DOHH2 (cell line): ENCODE measurements at regions not wholly inside any gene's neighbourhood (a gene's known extent, or its start where the extent isn't known, plus 50 kb on each side); places are given as distances from the start of the nearest gene placed in this dataset.
"Not testable (repeated sequence)": the region's sequence is repeated elsewhere in the genome, so short reads cannot be mapped to it uniquely, and the experiment has no call there.

Experiments used
- H3F3A ChIP-seq: fragments of 200-600 bp; sonication (generic), shearing (Covaris generic); 2 replicates; pipeline ENCODE4 v1.6.0; 2016; ENCODE audit warnings: antibody characterized with exemption, mild to moderate bottlenecking; ENCODE audit not compliant: control insufficient read depth, insufficient read depth
- H3K27ac ChIP-seq: fragments of 200-600 bp; sonication (generic); 2 replicates; pipeline ENCODE4 v1.5.1; 2014; ENCODE audit warnings: low read depth, mild to moderate bottlenecking, low read length, moderate library complexity
- H3K27me3 ChIP-seq: fragments of 200-600 bp; sonication (generic); 2 replicates; pipeline ENCODE4 v1.6.1; 2014; ENCODE audit warnings: mild to moderate bottlenecking, low read length, mixed read lengths; ENCODE audit not compliant: control insufficient read depth
- H3K36me3 ChIP-seq: fragments of 200-600 bp; sonication (generic); 2 replicates; pipeline ENCODE4 v1.6.1; 2014; ENCODE audit warnings: mild to moderate bottlenecking, low read length, moderate library complexity, mixed read lengths; ENCODE audit not compliant: control insufficient read depth
- H3K4me1 ChIP-seq: fragments of 200-600 bp; sonication (generic); 2 replicates; pipeline ENCODE4 v1.6.1; 2014; ENCODE audit warnings: mild to moderate bottlenecking, low read length, mixed read lengths; ENCODE audit not compliant: control insufficient read depth
- H3K4me2 ChIP-seq: fragments of 200-600 bp; sonication (generic); 2 replicates; pipeline ENCODE4 v1.6.0; 2014; ENCODE audit warnings: mild to moderate bottlenecking, low read length, moderate library complexity
- H3K4me3 ChIP-seq: fragments of 200-600 bp; sonication (generic); 2 replicates; pipeline ENCODE4 v1.5.1; 2014; ENCODE audit warnings: mild to moderate bottlenecking, low read length, mixed read lengths
- H3K79me2 ChIP-seq: fragments of 200-600 bp; sonication (generic); 2 replicates; pipeline ENCODE4 v1.6.1; 2014; ENCODE audit warnings: mild to moderate bottlenecking, low read length, mixed read lengths; ENCODE audit not compliant: control insufficient read depth
- H3K9me2 ChIP-seq: fragments of 200-600 bp; sonication (generic); replicated peaks from 2 replicates; pipeline ENCODE4 v1.6.1; 2014; ENCODE audit warnings: mild to moderate bottlenecking, low read length, mixed read lengths; ENCODE audit not compliant: control insufficient read depth
- H3K9me3 ChIP-seq: fragments of 200-600 bp; sonication (generic); 2 replicates; pipeline ENCODE4 v1.6.1; 2014; ENCODE audit warnings: antibody characterized with exemption, low read length, mixed read lengths; ENCODE audit not compliant: control insufficient read depth, insufficient read depth
- H4K20me1 ChIP-seq: fragments of 200-600 bp; sonication (generic); 2 replicates; pipeline ENCODE4 v1.6.0; 2014; ENCODE audit warnings: low read depth, mild to moderate bottlenecking, antibody characterized with exemption, low read length, moderate library complexity; ENCODE audit not compliant: control insufficient read depth, insufficient read depth
- CTCF ChIP-seq: fragments of 200-600 bp; sonication (generic); IDR thresholded peaks from one replicate; pipeline ENCODE4 v1.5.1; 2014; ENCODE audit warnings: antibody characterized with exemption, mild to moderate bottlenecking, low read depth, low read length; ENCODE audit not compliant: poor library complexity, severe bottlenecking
- EZH2phosphoT487 ChIP-seq: fragments of 200-600 bp; sonication (generic); IDR thresholded peaks from 2 replicates; pipeline ENCODE4 v1.6.1; 2017; ENCODE audit warnings: borderline replicate concordance, mild to moderate bottlenecking, antibody characterized with exemption, low read length, moderate library complexity, mixed read lengths

GRCh38 chr14:23750357-23750756, 114.2 kb downstream of the DHRS2 start:
- Histone ChIP-seq H3K79me2 (no peaks in the 10 kb centered on the region), H3K9me2 (no peaks in the 10 kb centered on the region), H4K20me1 (no peaks in the 10 kb centered on the region), H3K27me3 (no peaks in the 10 kb centered on the region), H3K4me2 (no peak overlapping the region), H3K9me3 (no peaks in the 10 kb centered on the region), H3K4me1 (no peaks in the 10 kb centered on the region), H3K4me3 (no peak overlapping the region), H3K27ac (no peak overlapping the region), H3K36me3 (no peaks in the 10 kb centered on the region), H3F3A (no peaks in the 10 kb centered on the region)
- no peak for TF ChIP-seq CTCF
- no peak for TF ChIP-seq EZH2phosphoT487

DNA sequence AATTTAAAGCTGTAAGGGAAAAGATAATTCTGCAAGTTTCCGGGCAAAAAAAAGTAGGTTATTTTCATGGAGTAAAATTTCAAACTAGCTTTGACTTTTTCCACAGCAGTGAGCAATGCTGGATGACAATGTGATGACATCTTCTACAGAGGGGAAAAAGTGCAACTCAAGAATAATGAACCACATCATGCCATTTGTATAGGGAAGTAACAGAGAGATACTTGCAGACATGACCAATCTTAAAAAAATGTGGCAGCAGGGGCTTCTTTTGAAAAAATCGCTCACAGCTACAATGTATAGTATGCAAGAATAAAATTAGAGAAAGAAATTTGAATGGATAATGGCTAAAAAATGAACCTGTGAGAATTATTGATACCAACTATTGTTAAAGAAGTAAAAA, 115.5 kb downstream of the DHRS2 start:
- Histone ChIP-seq H3K27me3 (no peaks in the 10 kb centered on the region), H3K9me3 (no peaks in the 10 kb centered on the region), H4K20me1 (no peaks in the 10 kb centered on the region), H3K27ac (no peak overlapping the region), H3K36me3 (no peaks in the 10 kb centered on the region), H3K4me2 (no peak overlapping the region), H3K4me1 (no peaks in the 10 kb centered on the region), H3F3A (no peaks in the 10 kb centered on the region), H3K79me2 (no peaks in the 10 kb centered on the region), H3K9me2 (no peaks in the 10 kb centered on the region), H3K4me3 (no peak overlapping the region)
- no peak for TF ChIP-seq CTCF
- no peak for TF ChIP-seq EZH2phosphoT487

- H3F3A ChIP-seq: no peaks in the 10 kb centered on the region
- TF ChIP-seq CTCF: no peak
- no peaks in the 10 kb centered on the region for H3K36me3 ChIP-seq
- H3K27ac ChIP-seq: no peak overlapping the region
- H3K4me1 ChIP-seq: no peaks in the 10 kb centered on the region
- H3K4me2 ChIP-seq: no peak overlapping the region
- H3K4me3 ChIP-seq: no peak overlapping the region
- H3K9me2 ChIP-seq: no peaks in the 10 kb centered on the region
- H3K9me3 ChIP-seq: no peaks in the 10 kb centered on the region
- H3K79me2 ChIP-seq: no peaks in the 10 kb centered on the region
- no peaks in the 10 kb centered on the region for H3K27me3 ChIP-seq
- H4K20me1 ChIP-seq: no peaks in the 10 kb centered on the region
Measured at GRCh38 chr14:23763394-23763793, 127.2 kb downstream of the DHRS2 start.

DNA sequence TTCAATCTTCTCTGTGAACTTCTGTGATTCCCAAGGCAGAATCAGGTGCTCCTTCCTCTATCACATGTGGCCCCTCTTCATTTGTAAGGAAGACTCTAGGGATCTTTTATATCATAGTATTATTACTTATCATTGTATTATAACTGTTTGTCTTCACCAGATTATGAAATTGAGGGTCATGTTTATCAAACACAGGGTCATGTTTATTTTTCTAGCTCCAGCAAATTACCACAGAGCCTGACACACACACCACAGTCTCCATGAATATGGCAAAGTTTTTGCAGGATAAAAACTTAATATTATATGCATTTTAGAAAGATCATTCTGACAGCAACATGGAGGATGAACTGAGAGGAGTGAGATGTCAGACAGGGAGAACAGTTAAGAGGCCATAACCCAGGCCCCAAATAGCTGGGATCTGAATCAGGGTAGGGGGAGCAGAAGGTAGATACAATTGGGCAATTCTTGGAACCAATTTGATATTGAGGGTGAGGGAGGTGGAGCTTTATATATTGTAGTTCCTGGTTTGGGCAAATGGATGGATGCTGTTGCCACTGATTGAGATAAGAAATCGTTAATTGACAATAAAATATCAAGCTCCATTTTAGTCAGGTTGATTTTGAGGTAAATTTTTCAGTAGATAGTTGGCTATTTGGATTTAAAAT, 130.7 kb downstream of the DHRS2 start:
- TF ChIP-seq EZH2phosphoT487: no peak
- TF ChIP-seq CTCF: no peak
- Histone ChIP-seq H3K27me3 (no peaks in the 10 kb centered on the region), H3K4me2 (no peak overlapping the region), H3K9me2 (no peaks in the 10 kb centered on the region), H3K27ac (no peak overlapping the region), H3K9me3 (no peaks in the 10 kb centered on the region), H4K20me1 (no peaks in the 10 kb centered on the region), H3K79me2 (no peaks in the 10 kb centered on the region), H3K36me3 (no peaks in the 10 kb centered on the region), H3K4me1 (no peaks in the 10 kb centered on the region), H3F3A (no peaks in the 10 kb centered on the region), H3K4me3 (no peak overlapping the region)

GRCh38 chr14:23769221-23769728, 133.1 kb downstream of the DHRS2 start:
- H3K4me2 ChIP-seq, H3K9me3 ChIP-seq, H4K20me1 ChIP-seq, H3K4me1 ChIP-seq, H3K36me3 ChIP-seq, H3K27ac ChIP-seq, H3K4me3 ChIP-seq, H3K9me2 ChIP-seq, H3F3A ChIP-seq, H3K27me3 ChIP-seq, H3K79me2 ChIP-seq: not testable (repeated sequence)
